CD4-positive, alpha-beta T cell (primary cell): ENCODE measurements at regions not wholly inside any gene's neighbourhood (a gene's known extent, or its start where the extent isn't known, plus 50 kb on each side); places are given as distances from the start of the nearest gene placed in this dataset.

ENCODE experiments used
- ATAC-seq: fragments of 200-7000 bp; cut with Tn5 transposase; one replicate; pipeline ENCODE4 v1.10.0; 2022; ENCODE audit warnings: mild to moderate bottlenecking; ENCODE audit not compliant: poor library complexity
- CTCF ChIA-PET: fragments of 350-600 bp; sonication (Branson Sonifier 250); formaldehyde crosslinking; loops from one replicate; lab custom pipeline; 2021; ENCODE audit warnings: antibody characterized with exemption, inconsistent platforms; lab: Charles Lee
- POLR2A ChIA-PET: fragments of 350-600 bp; sonication (Branson Sonifier 250); formaldehyde crosslinking; loops from one replicate; lab custom pipeline; 2021; ENCODE audit warnings: antibody characterized with exemption, inconsistent platforms; lab: Charles Lee
- DNase-seq, 14 experiments: peaks; one replicate each; pipeline ENCODE4 v3.0.0-alpha.2; 2013 to 2020; ENCODE audit warnings: mixed read lengths in 2 of 14
- H3K27ac ChIP-seq, 2 donors: one replicate each; pipeline versions ENCODE4 v1.5.1 to v1.7.0; 2013; ENCODE audit warnings: low read length in 2 of 2, low read depth in 1 of 2, mild to moderate bottlenecking in 1 of 2
- H3K27me3 ChIP-seq, 2 experiments: 1 replicate in 1 of 2; 2 replicates in 1 of 2; pipeline versions ENCODE4 v1.6.1 to v1.7.0; 2013; ENCODE audit warnings: low read length in 2 of 2, control low read depth in 1 of 2, mild to moderate bottlenecking in 1 of 2, moderate library complexity in 1 of 2; ENCODE audit not compliant: insufficient read depth in 2 of 2, control insufficient read depth in 1 of 2
- H3K36me3 ChIP-seq: one replicate; pipeline ENCODE4 v1.6.1; 2013; ENCODE audit warnings: low read length, control low read depth; ENCODE audit not compliant: insufficient read depth
- H3K4me1 ChIP-seq: one replicate; pipeline ENCODE4 v1.6.1; 2013; ENCODE audit warnings: low read length, control low read depth; ENCODE audit not compliant: insufficient read depth
- H3K4me3 ChIP-seq: one replicate; pipeline ENCODE4 v1.5.1; 2013; ENCODE audit warnings: mild to moderate bottlenecking, low read length, moderate library complexity
- H3K9me3 ChIP-seq, 2 experiments: 1 replicate in 1 of 2; 2 replicates in 1 of 2; pipeline versions ENCODE4 v1.6.1 to v1.7.0; 2013; ENCODE audit warnings: low read length in 2 of 2, mild to moderate bottlenecking in 2 of 2, control low read depth in 1 of 2, moderate library complexity in 1 of 2; ENCODE audit not compliant: control insufficient read depth in 1 of 2, insufficient read depth in 1 of 2
- H3K27ac Mint-ChIP-seq: one replicate; pipeline ENCODE4 v1.8.0; 2020; ENCODE audit warnings: mixed read lengths
- H3K27me3 Mint-ChIP-seq: one replicate; pipeline ENCODE4 v1.8.0; 2021; ENCODE audit warnings: mixed read lengths
- H3K36me3 Mint-ChIP-seq: one replicate; pipeline ENCODE4 v1.8.0; 2021; ENCODE audit warnings: low read depth, mixed read lengths
- H3K4me1 Mint-ChIP-seq: one replicate; pipeline ENCODE4 v1.8.0; 2021; ENCODE audit warnings: low read depth, mixed read lengths
- H3K4me3 Mint-ChIP-seq: one replicate; pipeline ENCODE4 v1.8.0; 2020; ENCODE audit warnings: mild to moderate bottlenecking, mixed read lengths
- H3K9me3 Mint-ChIP-seq: one replicate; pipeline ENCODE4 v1.8.0; 2020; ENCODE audit warnings: mixed read lengths
- CTCF ChIP-seq: fragments of 200-600 bp; IDR thresholded peaks from one replicate; pipeline ENCODE4 v1.8.0; 2022; ENCODE audit warnings: antibody characterized with exemption, mild to moderate bottlenecking
- intact Hi-C, 2 experiments: fragments of 100-400 bp; cut with DNase I in 1 of 2; cut with micrococcal nuclease in 1 of 2; formaldehyde crosslinking; loops; one replicate each; pipeline versions ENCODE4 v1.15.1 to v1.9.0; 2023 to 2025; cut with DNase I, micrococcal nuclease

- H3K36me3 Mint-ChIP-seq, result no peaks in the 10 kb centered on the region
- Histone ChIP-seq H3K27ac (no peak overlapping the region), H3K27me3 (no peaks in the 10 kb centered on the region), H3K4me3 (no peak overlapping the region), H3K9me3 (no peaks in the 10 kb centered on the region), H3K4me1 (no peaks in the 10 kb centered on the region), H3K36me3 (no peaks in the 10 kb centered on the region)
- H3K27ac Mint-ChIP-seq, result no peak overlapping the region
- ChIA-PET CTCF (no interaction called here), POLR2A (no interaction called here)
- no peaks in the 10 kb centered on the region for H3K9me3 Mint-ChIP-seq
- no peak overlapping the region for H3K4me3 Mint-ChIP-seq
- intact Hi-C loops, result no loop called here
- no peak for DNase-seq
- ATAC-seq, result no peak
- no peak for TF ChIP-seq CTCF
- H3K4me1 Mint-ChIP-seq, result no peaks in the 10 kb centered on the region
- H3K27me3 Mint-ChIP-seq, result no peaks in the 10 kb centered on the region
These were observed 119.7 kb downstream of the PDHA2 start for GRCh38 chr4:95959633-95960032.

- Histone ChIP-seq H3K9me3 (no peaks in the 10 kb centered on the region), H3K4me1 (no peaks in the 10 kb centered on the region), H3K36me3 (no peaks in the 10 kb centered on the region), H3K27me3 (no peaks in the 10 kb centered on the region), H3K4me3 (no peak overlapping the region), H3K27ac (no peak overlapping the region)
- ChIA-PET CTCF (interaction anchor here (1.1 kb wide), 1 partner anchor 35 kb away, joined by 3 read pairs; no protein-coding TSS in a partner anchor), POLR2A (no interaction called here)
- H3K4me3 Mint-ChIP-seq, result no peak overlapping the region
- no peak overlapping the region for H3K27ac Mint-ChIP-seq
- no peaks in the 10 kb centered on the region for H3K4me1 Mint-ChIP-seq
- no peak for ATAC-seq
- no peaks in the 10 kb centered on the region for H3K27me3 Mint-ChIP-seq
- DNase-seq, result no peak
- H3K9me3 Mint-ChIP-seq, result no peaks in the 10 kb centered on the region
- H3K36me3 Mint-ChIP-seq, result no peaks in the 10 kb centered on the region
- intact Hi-C loops, result no loop called here
- TF ChIP-seq CTCF, result no peak
These were observed 123.6 kb downstream of the PDHA2 start for GRCh38 chr4:95963456-95963855.

- Mint-ChIP-seq H3K36me3 (no peaks in the 10 kb centered on the region), H3K9me3 (peaks cover 2% of the 10 kb centered on the region), H3K27ac (no peak overlapping the region), H3K4me1 (peaks cover 8% of the 10 kb centered on the region), H3K4me3 (no peak overlapping the region), H3K27me3 (no peaks in the 10 kb centered on the region)
- Histone ChIP-seq H3K36me3 (no peaks in the 10 kb centered on the region), H3K4me1 (no peaks in the 10 kb centered on the region), H3K27me3 (no peaks in the 10 kb centered on the region), H3K4me3 (no peak overlapping the region), H3K9me3 (peaks cover 0 to 24% of the 10 kb centered on the region in 2 experiments), H3K27ac (no peak overlapping the region)
- CTCF ChIA-PET, result no interaction called here
- POLR2A ChIA-PET, result no interaction called here
- intact Hi-C loops, result no loop called here
- TF ChIP-seq CTCF, result no peak
- DNase-seq (no peak), ATAC-seq (no peak)
These were observed 140.3 kb downstream of the PDHA2 start for GRCh38 chr4:95979961-95980876.
